GM19023 (cell line): ENCODE measurements at regions not wholly inside any gene's neighbourhood (a gene's known extent, or its start where the extent isn't known, plus 50 kb on each side); places are given as distances from the start of the nearest gene placed in this dataset.

Source experiments
- ATAC-seq: cut with Tn5 transposase; IDR thresholded peaks from one replicate; pipeline ENCODE4 v1.9.1; 2021; ENCODE audit warnings: mild to moderate bottlenecking, moderate library complexity; ENCODE audit not compliant: unreplicated experiment

DNA sequence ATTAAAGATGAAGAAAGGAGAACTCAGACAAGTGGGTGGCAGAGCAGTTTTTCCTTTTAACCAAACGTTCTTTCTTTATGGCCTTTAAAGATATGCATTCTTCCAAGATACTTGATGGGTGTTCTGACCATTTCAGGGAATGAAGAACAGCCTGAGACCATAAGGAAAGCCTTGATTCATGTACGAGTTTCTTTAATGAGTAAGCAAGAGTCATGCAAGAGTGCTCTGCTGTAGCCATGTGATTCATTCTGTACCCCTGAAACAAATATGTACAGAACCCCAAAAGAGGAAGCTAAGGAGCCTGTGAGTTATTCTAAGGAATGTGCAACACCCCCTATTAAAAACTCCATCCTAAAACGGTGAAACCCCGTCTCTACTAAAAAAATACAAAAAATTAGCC, 372.8 kb downstream of the MTX2 start:
- peak; percentile 53 for ATAC-seq

DNA sequence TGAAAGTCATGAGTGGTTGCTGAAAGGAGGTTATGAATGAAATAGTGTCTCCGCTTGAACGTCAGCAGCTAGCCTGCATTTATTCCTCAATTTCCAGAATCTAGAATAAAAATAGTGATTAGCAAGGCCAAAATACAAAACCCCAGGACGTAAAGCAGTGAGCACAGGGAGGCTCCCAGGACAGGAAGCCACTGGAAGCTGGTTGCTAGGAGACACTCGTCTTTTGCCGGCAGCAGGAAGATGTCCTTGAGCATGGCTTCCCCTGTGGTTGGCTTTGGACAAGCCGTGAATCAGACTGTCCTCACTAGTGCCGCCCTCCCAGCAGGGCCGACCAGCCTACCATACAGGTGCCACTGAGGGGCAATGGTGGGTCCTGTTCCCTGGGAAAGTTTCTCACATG, 374.4 kb downstream of the MTX2 start:
- no peak for ATAC-seq

DNA sequence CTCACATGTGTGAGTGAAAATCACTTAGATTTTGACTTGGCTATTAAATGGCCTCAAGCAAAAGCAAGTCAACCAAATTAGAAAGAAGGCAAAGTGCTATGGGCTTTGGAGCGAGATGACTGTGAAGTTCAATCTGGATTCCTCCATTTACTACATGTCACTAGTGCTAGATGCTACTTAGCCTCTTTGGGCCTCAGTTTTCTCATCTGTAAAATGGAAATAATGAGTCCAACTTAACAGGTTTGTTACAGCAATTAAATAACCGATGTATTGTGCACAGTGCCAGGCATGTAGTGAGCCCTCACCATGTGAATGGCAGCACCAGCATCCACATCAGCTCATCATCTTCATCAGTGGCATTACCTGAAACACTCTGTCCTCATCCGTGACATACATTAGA, 376.3 kb downstream of the MTX2 start:
- no peak for ATAC-seq

DNA sequence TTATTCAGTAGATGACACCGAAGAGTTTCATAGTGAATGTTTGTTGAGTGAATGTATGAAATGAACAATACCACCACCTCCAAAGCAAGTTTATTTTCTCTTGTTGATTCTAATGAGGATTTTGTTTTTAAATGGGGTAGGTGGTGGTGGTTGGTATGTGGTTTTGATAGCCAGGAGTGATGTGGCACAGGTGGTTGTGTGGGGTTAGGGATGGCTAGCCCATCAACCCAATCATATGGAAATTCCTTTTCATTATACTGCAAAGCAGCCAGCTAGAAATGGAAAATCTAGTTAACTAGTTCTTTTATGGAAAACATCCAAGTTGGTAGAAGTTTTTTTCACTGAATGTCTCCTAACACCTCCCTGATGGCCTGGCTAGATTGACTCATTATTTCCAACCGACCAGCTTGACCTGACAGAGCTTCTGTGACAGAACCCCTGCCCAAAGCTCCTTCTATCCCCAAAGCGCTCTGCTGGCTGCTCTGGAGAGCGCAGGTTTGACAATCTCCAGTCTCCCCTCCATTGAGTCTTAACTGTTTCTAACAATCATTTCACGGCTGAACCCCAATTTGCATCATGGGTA, 376.9 kb downstream of the MTX2 start:
- ATAC-seq, result no peak

DNA sequence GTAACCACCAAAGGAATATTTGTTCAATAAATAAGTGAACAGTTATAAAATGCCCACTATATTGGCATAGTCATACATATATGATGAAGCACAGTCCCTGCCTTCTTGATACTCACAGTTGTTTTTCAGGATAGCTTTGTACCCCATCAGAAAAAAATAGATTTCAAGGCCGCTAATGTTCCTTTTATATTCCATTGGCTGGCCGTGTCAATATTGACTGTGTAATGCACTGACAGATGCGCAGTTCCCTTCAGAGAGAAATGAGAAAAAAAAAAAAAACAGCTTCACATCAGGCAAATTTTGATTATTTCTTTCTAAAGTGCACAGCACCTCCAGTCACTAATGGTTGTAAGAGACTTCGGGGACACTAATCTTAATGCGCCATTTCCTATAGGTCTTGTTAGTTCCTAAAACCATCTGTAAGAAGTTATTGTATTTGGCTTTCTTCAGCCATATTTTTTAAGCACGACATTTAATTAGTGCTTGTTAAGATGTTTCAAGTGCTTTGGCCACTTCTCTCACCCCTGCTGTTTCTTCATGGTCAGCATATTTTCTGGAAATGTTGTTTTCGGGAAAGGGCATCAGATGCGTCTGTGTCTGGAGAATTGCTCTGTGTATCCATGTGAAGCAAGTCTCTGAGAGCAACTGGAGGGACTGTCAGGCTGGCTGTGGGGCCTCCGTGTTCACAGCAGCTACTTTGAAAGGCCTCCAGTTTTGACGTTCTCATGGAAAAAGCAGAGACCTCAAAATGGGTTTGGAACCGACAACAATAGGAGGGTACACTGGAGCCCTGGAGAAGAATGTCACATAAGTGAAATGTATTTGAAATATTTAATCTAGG, 378.3 kb downstream of the MTX2 start:
- no peak for ATAC-seq

DNA sequence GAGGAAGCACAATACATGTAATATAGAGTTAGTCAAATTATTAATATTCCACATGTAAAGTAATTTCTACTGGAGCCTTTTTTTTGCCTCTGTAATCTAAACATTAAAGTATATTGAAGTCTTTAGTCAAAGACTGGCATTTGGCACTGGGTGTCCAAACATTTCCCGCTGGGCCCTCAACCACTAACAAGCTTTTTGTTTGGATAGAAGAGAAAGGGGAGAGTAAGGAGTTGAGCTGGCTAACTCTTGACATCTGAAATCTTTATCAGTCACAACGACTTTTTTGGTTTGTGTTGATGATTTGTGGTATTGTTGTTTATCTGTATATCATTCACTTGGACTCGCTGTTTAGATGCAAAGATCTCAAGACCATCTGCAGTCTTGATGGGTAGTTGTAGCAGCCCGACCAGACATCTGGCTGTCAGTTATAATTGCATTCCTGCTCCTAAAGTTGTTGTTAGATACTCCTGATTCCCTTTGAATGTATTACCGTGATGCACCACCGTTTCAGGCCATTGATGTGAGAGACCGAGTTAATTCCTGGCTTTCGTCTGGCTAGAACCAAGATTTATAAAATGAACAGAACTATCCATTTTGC, 379.6 kb downstream of the MTX2 start:
- no peak for ATAC-seq

DNA sequence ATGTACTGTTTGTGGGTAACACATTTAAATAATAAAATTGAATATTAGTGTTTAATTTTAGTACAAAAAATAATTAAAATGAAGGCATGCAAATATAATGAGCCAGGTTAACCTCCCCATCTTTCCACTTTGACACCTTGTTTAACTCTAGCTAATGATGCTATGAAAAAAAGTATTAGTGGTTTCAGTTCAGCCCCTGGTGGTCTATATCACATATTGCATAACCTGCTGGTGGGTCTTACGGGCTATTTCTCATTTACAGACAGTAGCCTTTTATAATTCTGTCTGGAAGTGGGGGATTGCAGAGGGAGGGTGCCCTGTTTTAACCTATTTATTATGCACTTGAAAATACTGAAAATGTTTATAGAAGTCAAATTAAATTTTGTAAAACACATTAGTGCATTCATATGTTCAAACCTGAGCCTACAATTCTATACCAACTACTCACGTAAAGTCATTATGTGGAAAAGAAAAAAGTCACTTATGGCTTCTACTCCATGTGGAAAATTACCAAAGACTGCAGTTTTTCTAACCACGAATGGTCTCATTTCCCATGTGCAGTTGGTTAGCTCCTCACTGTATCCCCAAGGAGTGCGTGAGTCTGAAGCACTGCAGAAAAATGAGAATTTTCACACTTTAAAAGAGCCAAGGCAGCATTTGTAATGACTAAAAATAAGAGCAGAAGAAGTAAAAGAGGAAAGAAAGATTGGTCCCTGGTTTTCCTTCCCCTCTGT, 381.0 kb downstream of the MTX2 start:
- no peak for ATAC-seq

DNA sequence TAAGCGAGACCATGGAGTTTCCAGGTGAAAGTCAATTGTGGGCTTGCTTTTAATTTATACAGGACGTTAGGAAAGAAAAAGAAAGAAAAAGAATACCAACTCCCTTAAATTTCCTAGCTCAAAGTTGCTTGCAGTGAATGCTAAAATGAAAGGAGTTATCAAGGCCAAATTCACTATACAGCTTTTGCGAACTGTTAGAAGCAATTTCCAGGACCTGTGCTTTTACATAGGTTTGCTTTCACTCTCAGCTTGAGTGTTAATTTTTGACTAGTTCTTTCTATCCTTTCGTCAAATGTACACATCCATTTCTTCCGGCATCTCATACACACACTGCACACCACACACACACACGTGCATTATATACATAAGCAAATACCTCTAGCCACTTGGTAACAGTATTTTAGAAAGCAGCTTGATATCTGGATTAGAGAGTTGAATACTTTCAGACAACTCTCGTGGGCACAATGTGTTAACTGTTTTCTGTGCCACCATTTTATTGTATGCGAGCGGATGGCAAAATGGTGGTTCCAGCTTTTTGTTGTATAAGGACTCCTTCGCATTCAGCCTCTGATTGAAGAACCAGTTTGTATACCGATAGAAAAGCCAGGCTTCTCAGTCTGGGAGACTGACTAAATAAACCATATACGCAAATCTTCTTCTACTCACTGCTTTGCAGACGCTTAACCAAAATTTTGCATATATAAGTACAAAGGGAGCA, 381.8 kb downstream of the MTX2 start:
- no peak for ATAC-seq

DNA sequence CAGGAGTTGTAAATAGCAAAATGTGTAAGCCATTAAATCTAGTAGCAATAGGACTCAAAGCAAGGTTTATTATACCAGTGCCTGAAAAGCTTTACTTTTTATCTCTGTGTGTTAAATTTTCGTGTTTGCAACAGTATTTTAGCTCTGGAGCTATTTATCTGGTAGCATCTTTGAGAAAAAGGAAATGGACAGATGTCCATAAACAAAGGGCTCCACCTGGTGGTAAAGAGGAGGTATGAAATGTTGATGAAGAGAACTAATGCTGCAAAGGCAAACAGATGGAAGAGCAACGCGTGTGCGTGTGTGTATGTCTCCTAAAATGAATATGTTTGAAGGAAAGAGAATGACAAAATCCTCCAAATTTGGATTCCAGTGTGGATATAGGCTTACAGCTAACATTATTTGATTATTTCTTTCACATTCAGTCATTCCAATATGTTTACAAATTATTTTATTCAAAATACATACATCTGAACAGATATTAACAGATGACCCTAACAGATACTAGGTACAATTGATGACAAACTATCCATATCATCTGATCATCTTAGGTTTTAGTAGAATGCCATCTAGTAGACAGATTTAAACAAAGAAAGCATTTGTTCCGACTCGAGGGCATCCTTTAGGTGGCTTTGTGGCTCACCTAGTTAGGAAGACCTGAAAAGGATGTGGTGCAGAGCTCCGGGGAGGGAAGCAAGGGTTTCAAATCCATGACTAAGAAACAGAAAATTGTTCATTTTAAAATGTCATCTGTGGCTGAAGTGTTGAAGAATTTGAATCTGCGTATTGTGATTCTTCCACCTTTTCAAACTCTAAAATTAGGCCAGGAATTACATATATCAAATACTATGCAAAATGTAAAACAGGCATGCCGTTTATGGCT, 383.3 kb downstream of the MTX2 start:
- ATAC-seq, result no peak

DNA sequence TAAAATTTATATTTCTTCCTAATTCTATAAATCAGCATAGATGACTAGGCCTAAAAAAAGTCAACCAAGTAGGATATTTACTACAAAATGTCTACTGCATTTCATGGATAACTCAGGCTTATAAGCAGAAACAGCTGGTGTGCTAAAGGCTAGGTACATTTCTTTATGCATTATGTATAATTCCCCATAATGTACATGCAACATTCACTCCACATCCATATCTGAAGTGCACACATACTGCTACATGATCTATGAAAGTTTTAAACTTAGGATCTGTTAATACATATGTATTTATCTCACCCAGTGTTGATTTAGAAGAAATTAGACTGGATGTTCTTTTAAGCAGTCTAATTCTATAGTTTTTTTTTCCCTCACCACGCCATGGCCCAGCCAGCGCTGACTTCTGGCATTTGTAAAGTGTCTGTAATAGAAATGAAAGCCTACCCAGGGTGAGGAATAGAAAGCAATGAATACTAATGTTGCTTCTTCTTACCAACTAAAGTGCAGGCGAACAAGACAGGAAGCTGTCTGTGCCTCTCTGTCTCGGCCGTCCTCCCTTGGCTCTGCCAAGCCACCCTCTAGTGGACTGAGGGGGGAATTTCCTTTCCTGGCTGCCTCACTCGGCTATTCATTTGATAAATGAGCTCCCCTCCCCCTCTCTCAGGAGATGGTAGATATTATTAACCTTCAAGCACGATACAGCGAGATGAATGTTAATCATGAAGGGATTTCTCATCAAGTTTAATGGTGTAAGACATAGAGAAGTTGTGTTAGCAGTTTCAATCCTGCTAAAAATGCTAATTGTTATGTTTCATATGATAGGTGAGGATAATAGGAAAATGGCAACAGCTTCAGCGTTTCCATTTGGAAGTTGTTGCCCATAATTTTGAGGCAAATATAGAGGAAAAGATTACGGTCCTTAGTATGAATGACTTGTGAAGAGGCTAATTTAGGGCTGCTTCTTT, 384.5 kb downstream of the MTX2 start:
- peak; percentile 82 for ATAC-seq

DNA sequence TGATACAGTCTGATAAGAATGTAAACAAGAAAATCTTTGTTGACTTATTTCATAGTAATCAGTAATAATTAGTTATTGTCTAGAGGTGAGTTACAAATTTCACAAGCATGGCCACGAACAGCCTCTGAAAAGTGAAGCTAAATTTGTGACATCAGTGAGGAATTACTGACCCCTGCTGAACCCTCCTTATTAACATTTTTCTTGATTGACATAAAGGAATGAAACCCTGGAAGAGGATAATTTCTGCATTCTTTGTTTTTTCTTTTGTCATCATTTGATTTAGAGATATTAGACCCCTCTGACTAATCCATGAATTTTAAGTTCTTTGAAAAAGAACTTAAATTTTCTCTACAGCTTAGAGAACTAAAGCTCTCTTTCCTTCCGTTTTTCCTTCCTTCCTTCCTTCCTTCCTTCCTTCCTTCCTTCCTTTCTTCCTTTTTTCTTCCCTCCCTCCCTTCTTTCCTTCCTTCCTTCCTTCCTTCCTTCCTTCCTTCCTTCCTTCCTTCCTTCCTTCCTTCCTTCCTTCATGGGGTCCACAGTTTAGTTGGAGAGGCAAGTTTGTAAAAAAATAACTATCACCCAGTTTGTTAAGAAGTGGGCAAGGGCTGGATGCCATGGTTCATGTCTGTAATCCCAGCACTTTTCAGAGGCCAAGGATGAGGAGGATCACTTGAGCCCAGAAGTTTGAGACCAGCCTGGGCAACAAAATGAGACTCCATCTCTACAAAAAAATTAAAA, 387.0 kb downstream of the MTX2 start:
- no peak for ATAC-seq

DNA sequence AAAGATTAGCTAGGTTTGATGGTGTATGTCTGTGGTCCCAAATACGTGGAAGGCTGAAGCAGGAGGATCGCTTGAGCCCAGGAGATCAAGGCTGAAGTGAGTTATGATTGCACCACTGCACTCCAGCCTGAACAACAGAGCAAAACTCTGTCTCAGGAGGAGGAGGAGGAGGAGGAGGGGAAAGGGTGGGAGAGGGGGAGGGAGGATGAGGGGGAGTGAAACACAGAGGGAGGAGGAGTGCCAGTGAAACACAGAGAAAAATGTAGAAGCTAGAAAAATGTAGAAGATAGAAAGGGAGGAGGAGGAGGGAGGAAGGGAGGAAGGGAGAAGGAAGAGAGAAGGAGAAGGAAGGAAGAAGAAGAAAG, 387.5 kb downstream of the MTX2 start:
- ATAC-seq, result no peak

DNA sequence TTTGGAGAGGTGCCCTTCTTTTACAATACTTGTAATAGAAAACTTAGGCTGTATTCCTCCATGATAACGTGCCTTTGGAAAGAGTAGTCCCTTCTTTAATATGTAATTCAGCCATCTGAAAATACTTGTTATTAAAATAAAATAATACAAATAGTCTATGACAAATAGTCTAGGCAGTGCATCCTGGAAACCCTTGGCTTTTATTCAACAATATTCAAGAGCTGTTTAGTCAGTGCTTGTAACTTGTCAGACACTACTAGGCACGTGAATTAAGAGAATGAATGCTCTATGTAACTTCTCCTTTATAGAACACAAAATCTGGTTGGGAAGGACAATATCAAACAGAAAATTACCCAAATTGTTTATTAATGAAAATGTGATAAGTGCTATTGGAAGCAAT, 388.2 kb downstream of the MTX2 start:
- no peak for ATAC-seq

DNA sequence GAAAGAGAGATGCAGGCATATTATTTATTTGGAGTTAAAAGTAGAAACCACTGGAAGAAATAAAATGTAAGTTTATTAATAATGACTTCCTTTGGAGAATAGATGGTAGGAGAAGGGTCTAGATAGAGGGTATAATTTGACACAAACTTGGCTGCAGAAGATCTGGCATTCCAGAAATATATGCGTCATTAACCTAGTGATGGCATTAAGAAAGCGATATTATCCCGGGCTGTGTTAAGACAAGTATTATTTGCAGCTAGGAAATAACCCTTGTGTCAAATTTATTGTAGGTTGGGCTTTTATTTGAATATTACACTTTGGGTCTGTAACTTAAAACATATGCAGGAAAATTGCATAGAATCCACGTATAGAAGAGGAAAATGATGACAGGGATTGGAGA, 389.5 kb downstream of the MTX2 start:
- no peak for ATAC-seq

DNA sequence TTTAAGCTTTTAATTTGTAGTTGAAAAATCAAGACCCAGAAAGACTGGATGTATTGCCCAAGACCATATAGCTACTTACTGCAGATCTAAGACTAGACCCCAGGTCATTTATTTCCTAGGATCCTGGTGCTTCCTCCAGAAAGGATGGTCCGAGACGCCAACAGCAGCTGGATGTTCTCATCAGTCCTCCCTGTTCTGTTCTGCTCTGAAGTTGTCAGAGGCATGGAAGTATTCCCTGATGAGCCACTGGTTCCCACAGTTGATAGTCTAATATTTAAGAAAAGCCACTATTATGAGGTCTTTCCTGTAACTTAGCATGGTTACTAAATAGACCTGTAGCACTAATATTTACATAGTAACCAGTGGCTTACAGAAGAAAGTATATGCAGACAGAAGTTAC, 393.5 kb downstream of the MTX2 start:
- ATAC-seq, result no peak

DNA sequence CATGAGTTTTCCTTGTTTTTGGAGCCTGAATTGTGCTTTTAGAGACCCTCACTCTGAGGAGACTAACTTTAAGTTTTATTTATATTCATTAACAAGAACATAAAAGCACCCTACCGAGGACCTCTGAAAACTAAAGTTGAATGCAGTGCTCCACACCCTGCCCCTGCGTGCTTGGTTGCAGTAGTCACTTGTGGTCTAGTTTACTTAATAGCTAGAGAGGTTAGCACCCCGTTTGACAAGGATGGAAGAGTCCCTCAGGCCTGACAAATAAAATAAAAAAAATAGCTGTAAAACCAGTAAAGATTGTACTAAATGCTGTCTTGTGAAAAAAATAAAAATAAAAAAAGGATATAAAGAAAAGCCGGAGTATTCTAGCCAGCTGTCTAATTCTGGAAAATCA, 395.2 kb downstream of the MTX2 start:
- ATAC-seq, result no peak

DNA sequence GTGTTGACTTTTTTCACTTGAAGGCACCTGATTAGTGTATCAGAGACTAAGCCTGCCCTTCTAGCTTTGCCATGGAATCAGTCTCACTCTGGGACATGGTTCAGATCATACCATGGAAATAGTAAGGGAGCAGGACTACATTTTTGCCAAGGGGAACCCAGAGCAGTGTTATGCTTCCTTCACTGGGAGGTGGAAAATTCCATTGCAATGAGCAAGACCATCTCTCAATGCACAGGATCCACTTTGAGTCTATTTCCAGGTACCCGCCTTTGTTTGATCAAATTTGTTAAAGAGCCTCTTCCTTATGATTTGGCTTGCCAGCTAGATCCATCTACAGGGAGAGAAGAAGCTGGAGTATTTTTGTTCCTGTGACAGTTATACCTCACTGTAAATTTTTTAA, 395.8 kb downstream of the MTX2 start:
- ATAC-seq, result no peak

DNA sequence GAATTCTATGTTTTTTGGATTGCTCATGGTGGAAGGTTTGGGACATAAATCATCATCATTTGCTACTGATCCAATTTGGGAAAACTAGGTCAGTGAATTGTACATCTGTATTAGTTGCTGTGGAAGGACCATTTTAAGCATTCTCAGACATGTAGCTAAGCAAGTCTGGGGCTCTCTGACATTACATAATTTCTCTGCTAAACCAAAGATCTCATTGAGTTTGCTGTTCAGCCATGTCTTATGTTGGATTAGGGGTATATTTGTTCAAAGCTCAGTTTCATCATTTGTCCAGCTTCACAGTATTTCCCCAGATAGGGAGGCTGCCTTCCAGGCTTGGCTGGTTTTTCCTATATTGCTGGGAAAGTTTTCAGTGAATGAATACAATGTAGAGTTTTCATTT, 399.7 kb downstream of the MTX2 start:
- ATAC-seq, result no peak
